NCI-H82 treated with DMSO at 0.1 percent for 48 hours (cell line): ENCODE measurements at regions not wholly inside any gene's neighbourhood (a gene's known extent, or its start where the extent isn't known, plus 50 kb on each side); places are given as distances from the start of the nearest gene placed in this dataset.

Source experiments
- DNase-seq: peaks from one replicate; lab custom pipeline; 2025; ENCODE audit not compliant: unreplicated experiment; lab: John Stamatoyannopoulos, UW

GRCh38 chr5:165305596-165305995 lies 1800.2 kb downstream of the MAT2B start:
- DNase-seq: no peak

GRCh38 chr5:165309446-165309845 lies 1804.0 kb downstream of the MAT2B start:
- DNase-seq: no peak

- DNase-seq: no peak
These were observed 1804.6 kb downstream of the MAT2B start for GRCh38 chr5:165310031-165310430.

- no peak for DNase-seq
These were observed 1816.5 kb downstream of the MAT2B start for GRCh38 chr5:165321912-165322311.

- no peak for DNase-seq
These were observed 1819.8 kb downstream of the MAT2B start for GRCh38 chr5:165325221-165325620.

- DNase-seq: no peak
These were observed 1822.2 kb downstream of the MAT2B start for GRCh38 chr5:165327631-165328030.

GRCh38 chr5:165328846-165329245 lies 1823.4 kb downstream of the MAT2B start:
- no peak for DNase-seq

GRCh38 chr5:165333623-165334022 lies 1828.2 kb downstream of the MAT2B start:
- no peak for DNase-seq

- no peak for DNase-seq
These were observed 1828.8 kb downstream of the MAT2B start for GRCh38 chr5:165334201-165334600.

GRCh38 chr5:165349735-165350134 lies 1844.3 kb downstream of the MAT2B start:
- DNase-seq: no peak

GRCh38 chr5:165351342-165351741 lies 1845.9 kb downstream of the MAT2B start:
- no peak for DNase-seq

GRCh38 chr5:165360366-165360765 lies 1854.9 kb downstream of the MAT2B start:
- peak; percentile 69 for DNase-seq

- DNase-seq: peak; percentile 82
These were observed 1855.5 kb downstream of the MAT2B start for GRCh38 chr5:165360784-165361542.

- no peak for DNase-seq
These were observed 1864.8 kb downstream of the MAT2B start for GRCh38 chr5:165370233-165370632.

- no peak for DNase-seq
These were observed 1865.4 kb downstream of the MAT2B start for GRCh38 chr5:165370794-165371193.

GRCh38 chr5:165375201-165375600 lies 1869.8 kb downstream of the MAT2B start:
- no peak for DNase-seq

GRCh38 chr5:165393839-165394238 lies 1888.4 kb downstream of the MAT2B start:
- no peak for DNase-seq

GRCh38 chr5:165397516-165397915 lies 1892.1 kb downstream of the MAT2B start:
- no peak for DNase-seq

- DNase-seq: no peak
These were observed 1894.7 kb downstream of the MAT2B start for GRCh38 chr5:165400086-165400485.

GRCh38 chr5:165404917-165405316 lies 1899.5 kb downstream of the MAT2B start:
- no peak for DNase-seq

GRCh38 chr5:165405340-165405739 lies 1899.9 kb downstream of the MAT2B start:
- no peak for DNase-seq

GRCh38 chr5:165407352-165407751 lies 1901.9 kb downstream of the MAT2B start:
- no peak for DNase-seq

GRCh38 chr5:165410476-165410875 lies 1905.1 kb downstream of the MAT2B start:
- DNase-seq: no peak
